ENCODE measurements at regions not wholly inside any gene's neighbourhood (a gene's known extent, or its start where the extent isn't known, plus 50 kb on each side); places are given as distances from the start of the nearest gene placed in this dataset.

GRCh38 chrX:42378857-42379256 lies 399.1 kb downstream of the PPP1R2C start:
- TF ChIP-seq CTCF (conservative IDR thresholded peaks at IDR 0.05; ENCODE audit: low read length) (no peak), EZH2phosphoT487 (IDR thresholded peaks at IDR 0.05; ENCODE audit: borderline replicate concordance) (no peak)

Data from Loucy (cell line).